ENCODE measurements at regions not wholly inside any gene's neighbourhood (a gene's known extent, or its start where the extent isn't known, plus 50 kb on each side); places are given as distances from the start of the nearest gene placed in this dataset.

GRCh38 chr2:239833269-239834109 is 191.7 kb downstream of the NDUFA10 start:
- TF ChIP-seq POLR2AphosphoS5 (IDR thresholded peaks at IDR 0.05; ENCODE audit: insufficient read depth, low read depth, low read length) (no peak), CTCF (IDR thresholded peaks at IDR 0.05; ENCODE audit: extremely low read depth in 1 of 2, insufficient read depth in 1 of 2, low read depth in 1 of 2, low read length in 2 of 2) (no peak), MAX (IDR thresholded peaks at IDR 0.05; ENCODE audit: insufficient read depth, insufficient read length) (no peak), POLR2A (IDR thresholded peaks at IDR 0.05; ENCODE audit: low read depth, low read length) (no peak), EZH2 (IDR thresholded peaks at IDR 0.05; ENCODE audit: borderline replicate concordance, low read depth, low read length, severe bottlenecking) (no peak), JUN (IDR thresholded peaks at IDR 0.05; ENCODE audit: borderline replicate concordance, insufficient read depth, insufficient read length, low read depth) (no peak)
